ENCODE measurements at regions not wholly inside any gene's neighbourhood (a gene's known extent, or its start where the extent isn't known, plus 50 kb on each side); places are given as distances from the start of the nearest gene placed in this dataset.

DNA sequence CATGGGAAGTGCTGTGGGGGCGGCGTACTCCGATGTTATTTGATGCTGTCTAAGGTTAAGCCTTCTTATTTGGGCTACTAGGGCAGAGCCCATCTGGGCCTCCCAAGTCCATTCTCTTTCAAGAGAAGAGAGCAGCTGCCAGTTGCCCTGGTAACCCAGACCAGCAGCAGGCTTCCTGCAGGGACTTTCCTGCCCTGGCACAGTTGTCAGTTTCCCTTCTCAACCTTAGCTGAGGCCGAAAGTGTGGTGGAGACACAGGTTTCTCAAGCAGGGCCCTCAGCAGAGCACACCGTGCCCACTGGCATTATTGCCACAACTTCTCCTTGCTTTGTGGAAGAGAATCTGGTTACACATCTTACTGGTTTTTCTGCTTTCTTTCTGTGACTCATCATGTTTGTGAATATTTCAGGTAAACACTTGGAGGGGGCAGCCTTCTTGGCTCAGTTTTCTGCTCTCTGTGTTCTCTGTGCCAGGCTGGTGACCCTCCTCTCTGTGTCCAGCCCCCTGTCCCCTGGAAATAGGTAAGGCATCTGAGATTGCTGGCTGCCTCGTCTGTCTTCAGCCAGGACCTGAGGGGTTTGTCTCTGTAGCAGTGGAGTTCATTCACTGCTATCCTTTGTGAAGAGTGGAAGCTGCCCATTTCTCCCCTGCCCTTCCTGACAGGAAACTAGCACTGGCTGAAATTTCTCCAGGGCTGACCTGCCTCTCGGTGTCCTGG is 111.0 kb downstream of the B3GNT2 start:
- TF ChIP-seq FOXJ3 (CRISPR knock-in tag; IDR thresholded peaks at IDR 0.05; ENCODE audit: borderline replicate concordance) (no peak), ETV6 (CRISPR knock-in tag; IDR thresholded peaks at IDR 0.05) (no peak), CREB1 (CRISPR knock-in tag; IDR thresholded peaks at IDR 0.05) (no peak), NR2C2 (CRISPR knock-in tag; IDR thresholded peaks at IDR 0.05) (no peak), KAT7 (CRISPR knock-in tag; IDR thresholded peaks at IDR 0.05; ENCODE audit: borderline replicate concordance) (no peak), CBFB (CRISPR knock-in tag; IDR thresholded peaks at IDR 0.05; ENCODE audit: low read depth) (no peak), GTF2I (CRISPR knock-in tag; conservative IDR thresholded peaks at IDR 0.05) (no peak)
- TF ChIP-seq, protein P1, sequence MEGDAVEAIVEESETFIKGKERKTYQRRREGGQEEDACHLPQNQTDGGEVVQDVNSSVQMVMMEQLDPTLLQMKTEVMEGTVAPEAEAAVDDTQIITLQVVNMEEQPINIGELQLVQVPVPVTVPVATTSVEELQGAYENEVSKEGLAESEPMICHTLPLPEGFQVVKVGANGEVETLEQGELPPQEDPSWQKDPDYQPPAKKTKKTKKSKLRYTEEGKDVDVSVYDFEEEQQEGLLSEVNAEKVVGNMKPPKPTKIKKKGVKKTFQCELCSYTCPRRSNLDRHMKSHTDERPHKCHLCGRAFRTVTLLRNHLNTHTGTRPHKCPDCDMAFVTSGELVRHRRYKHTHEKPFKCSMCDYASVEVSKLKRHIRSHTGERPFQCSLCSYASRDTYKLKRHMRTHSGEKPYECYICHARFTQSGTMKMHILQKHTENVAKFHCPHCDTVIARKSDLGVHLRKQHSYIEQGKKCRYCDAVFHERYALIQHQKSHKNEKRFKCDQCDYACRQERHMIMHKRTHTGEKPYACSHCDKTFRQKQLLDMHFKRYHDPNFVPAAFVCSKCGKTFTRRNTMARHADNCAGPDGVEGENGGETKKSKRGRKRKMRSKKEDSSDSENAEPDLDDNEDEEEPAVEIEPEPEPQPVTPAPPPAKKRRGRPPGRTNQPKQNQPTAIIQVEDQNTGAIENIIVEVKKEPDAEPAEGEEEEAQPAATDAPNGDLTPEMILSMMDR (IDR thresholded peaks at IDR 0.05), result no peak
- TF ChIP-seq, protein P2, sequence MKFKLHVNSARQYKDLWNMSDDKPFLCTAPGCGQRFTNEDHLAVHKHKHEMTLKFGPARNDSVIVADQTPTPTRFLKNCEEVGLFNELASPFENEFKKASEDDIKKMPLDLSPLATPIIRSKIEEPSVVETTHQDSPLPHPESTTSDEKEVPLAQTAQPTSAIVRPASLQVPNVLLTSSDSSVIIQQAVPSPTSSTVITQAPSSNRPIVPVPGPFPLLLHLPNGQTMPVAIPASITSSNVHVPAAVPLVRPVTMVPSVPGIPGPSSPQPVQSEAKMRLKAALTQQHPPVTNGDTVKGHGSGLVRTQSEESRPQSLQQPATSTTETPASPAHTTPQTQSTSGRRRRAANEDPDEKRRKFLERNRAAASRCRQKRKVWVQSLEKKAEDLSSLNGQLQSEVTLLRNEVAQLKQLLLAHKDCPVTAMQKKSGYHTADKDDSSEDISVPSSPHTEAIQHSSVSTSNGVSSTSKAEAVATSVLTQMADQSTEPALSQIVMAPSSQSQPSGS (CRISPR knock-in tag; IDR thresholded peaks at IDR 0.05; ENCODE audit: borderline replicate concordance, low read depth), result no peak
- TF ChIP-seq, protein P3, sequence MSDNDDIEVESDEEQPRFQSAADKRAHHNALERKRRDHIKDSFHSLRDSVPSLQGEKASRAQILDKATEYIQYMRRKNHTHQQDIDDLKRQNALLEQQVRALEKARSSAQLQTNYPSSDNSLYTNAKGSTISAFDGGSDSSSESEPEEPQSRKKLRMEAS (CRISPR knock-in tag; IDR thresholded peaks at IDR 0.05), result no peak
- TF ChIP-seq, protein P4, sequence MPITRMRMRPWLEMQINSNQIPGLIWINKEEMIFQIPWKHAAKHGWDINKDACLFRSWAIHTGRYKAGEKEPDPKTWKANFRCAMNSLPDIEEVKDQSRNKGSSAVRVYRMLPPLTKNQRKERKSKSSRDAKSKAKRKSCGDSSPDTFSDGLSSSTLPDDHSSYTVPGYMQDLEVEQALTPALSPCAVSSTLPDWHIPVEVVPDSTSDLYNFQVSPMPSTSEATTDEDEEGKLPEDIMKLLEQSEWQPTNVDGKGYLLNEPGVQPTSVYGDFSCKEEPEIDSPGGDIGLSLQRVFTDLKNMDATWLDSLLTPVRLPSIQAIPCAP (CRISPR knock-in tag; IDR thresholded peaks at IDR 0.05), result no peak
- TF ChIP-seq, protein P5, sequence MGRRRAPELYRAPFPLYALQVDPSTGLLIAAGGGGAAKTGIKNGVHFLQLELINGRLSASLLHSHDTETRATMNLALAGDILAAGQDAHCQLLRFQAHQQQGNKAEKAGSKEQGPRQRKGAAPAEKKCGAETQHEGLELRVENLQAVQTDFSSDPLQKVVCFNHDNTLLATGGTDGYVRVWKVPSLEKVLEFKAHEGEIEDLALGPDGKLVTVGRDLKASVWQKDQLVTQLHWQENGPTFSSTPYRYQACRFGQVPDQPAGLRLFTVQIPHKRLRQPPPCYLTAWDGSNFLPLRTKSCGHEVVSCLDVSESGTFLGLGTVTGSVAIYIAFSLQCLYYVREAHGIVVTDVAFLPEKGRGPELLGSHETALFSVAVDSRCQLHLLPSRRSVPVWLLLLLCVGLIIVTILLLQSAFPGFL (CRISPR knock-in tag; IDR thresholded peaks at IDR 0.05; ENCODE audit: borderline replicate concordance), result no peak
- TF ChIP-seq, protein P6, sequence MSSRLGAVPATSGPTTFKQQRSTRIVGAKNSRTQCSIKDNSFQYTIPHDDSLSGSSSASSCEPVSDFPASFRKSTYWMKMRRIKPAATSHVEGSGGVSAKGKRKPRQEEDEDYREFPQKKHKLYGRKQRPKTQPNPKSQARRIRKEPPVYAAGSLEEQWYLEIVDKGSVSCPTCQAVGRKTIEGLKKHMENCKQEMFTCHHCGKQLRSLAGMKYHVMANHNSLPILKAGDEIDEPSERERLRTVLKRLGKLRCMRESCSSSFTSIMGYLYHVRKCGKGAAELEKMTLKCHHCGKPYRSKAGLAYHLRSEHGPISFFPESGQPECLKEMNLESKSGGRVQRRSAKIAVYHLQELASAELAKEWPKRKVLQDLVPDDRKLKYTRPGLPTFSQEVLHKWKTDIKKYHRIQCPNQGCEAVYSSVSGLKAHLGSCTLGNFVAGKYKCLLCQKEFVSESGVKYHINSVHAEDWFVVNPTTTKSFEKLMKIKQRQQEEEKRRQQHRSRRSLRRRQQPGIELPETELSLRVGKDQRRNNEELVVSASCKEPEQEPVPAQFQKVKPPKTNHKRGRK (CRISPR knock-in tag; IDR thresholded peaks at IDR 0.05; ENCODE audit: borderline replicate concordance), result no peak
- TF ChIP-seq, protein P7, sequence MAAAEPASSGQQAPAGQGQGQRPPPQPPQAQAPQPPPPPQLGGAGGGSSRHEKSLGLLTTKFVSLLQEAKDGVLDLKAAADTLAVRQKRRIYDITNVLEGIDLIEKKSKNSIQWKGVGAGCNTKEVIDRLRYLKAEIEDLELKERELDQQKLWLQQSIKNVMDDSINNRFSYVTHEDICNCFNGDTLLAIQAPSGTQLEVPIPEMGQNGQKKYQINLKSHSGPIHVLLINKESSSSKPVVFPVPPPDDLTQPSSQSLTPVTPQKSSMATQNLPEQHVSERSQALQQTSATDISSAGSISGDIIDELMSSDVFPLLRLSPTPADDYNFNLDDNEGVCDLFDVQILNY (CRISPR knock-in tag; IDR thresholded peaks at IDR 0.05), result no peak

All from WTC11 (cell line).